Parathyroid adenoma (tissue), 2 donors: ENCODE measurements at regions not wholly inside any gene's neighbourhood (a gene's known extent, or its start where the extent isn't known, plus 50 kb on each side); places are given as distances from the start of the nearest gene placed in this dataset.

Experiments used
- H2AFZ ChIP-seq: fragments of 300-600 bp; sonication (generic); one replicate; pipeline ENCODE4 v1.7.0; 2017; ENCODE audit warnings: antibody characterized with exemption, mild to moderate bottlenecking
- H3K27ac ChIP-seq: fragments of 300-600 bp; sonication (generic); one replicate; pipeline ENCODE4 v1.7.0; 2017
- H3K27me3 ChIP-seq: fragments of 300-600 bp; sonication (generic); one replicate; pipeline ENCODE4 v1.7.0; 2017; ENCODE audit warnings: low read length; ENCODE audit not compliant: control insufficient read depth, insufficient read depth
- H3K36me3 ChIP-seq: fragments of 300-600 bp; sonication (generic); one replicate; pipeline ENCODE4 v1.7.0; 2017; ENCODE audit warnings: low read length; ENCODE audit not compliant: control insufficient read depth, insufficient read depth
- H3K4me1 ChIP-seq: fragments of 300-600 bp; sonication (generic); one replicate; pipeline ENCODE4 v1.7.0; 2017; ENCODE audit warnings: control low read depth
- H3K4me2 ChIP-seq: fragments of 300-600 bp; sonication (generic); one replicate; pipeline ENCODE4 v1.7.0; 2017; ENCODE audit warnings: low read length
- H3K4me3 ChIP-seq: fragments of 300-600 bp; sonication (generic); one replicate; pipeline ENCODE4 v1.7.0; 2017; ENCODE audit warnings: low read depth, low read length
- H3K79me2 ChIP-seq: fragments of 300-600 bp; sonication (generic); one replicate; pipeline ENCODE4 v1.7.0; 2017; ENCODE audit warnings: control low read depth
- H3K9ac ChIP-seq: fragments of 300-600 bp; sonication (generic); one replicate; pipeline ENCODE4 v1.7.0; 2017; ENCODE audit warnings: mild to moderate bottlenecking
- H3K9me3 ChIP-seq: fragments of 300-600 bp; sonication (generic); one replicate; pipeline ENCODE4 v1.7.0; 2017; ENCODE audit warnings: low read length; ENCODE audit not compliant: control insufficient read depth
- CTCF ChIP-seq: fragments of 300-600 bp; sonication (generic); IDR thresholded peaks from one replicate; pipeline ENCODE4 v1.7.0; 2017; ENCODE audit warnings: antibody characterized with exemption, mild to moderate bottlenecking
- donor health status: primary hyperparathyroidism.

GRCh38 chr7:115306586-115306985, 384.7 kb downstream of the MDFIC start:
- no peak overlapping the region for H2AFZ ChIP-seq
- no peak overlapping the region for H3K27ac ChIP-seq
- no peak overlapping the region for H3K4me2 ChIP-seq
- no peak overlapping the region for H3K9ac ChIP-seq
- no peaks in the 10 kb centered on the region for H3K79me2 ChIP-seq
- no peaks in the 10 kb centered on the region for H3K4me1 ChIP-seq
- no peak overlapping the region for H3K4me3 ChIP-seq
- no peaks in the 10 kb centered on the region for H3K27me3 ChIP-seq
- no peak for TF ChIP-seq CTCF
- H3K36me3 ChIP-seq, result no peaks in the 10 kb centered on the region
- no peaks in the 10 kb centered on the region for H3K9me3 ChIP-seq

DNA sequence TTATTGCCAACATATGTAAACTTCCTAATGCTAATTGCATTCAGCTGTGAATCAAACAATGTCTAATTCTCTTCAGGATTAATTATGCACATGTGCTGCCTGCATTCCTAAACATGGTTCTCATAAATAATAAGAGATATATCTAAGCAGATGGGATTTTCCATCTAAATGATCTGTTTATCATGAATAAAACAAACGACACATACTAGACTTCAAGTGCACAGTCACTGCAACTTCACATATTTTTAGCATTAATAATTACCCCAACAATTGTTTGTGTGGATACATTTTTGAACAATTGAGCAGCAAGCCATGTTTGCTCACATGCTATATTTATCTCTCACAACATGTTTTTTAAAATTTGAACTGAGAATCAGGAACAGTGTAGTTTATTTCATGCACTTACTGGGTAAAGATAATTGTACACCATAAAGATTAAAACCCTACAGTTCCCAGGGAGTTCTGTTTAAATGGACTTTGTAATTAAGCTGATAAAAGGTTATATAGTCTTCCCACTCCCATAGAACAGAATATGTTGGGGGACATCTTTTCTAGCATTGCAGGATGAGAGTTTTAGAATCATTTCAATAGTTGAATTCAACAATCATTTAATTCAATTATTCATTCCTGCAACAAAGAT, 378.5 kb downstream of the MDFIC start:
- Histone ChIP-seq H3K9ac (no peak overlapping the region), H3K79me2 (no peaks in the 10 kb centered on the region), H3K4me2 (no peak overlapping the region), H2AFZ (no peak overlapping the region), H3K27me3 (no peaks in the 10 kb centered on the region), H3K4me3 (no peak overlapping the region), H3K9me3 (no peaks in the 10 kb centered on the region), H3K36me3 (no peaks in the 10 kb centered on the region), H3K4me1 (no peaks in the 10 kb centered on the region), H3K27ac (no peak overlapping the region)
- no peak for TF ChIP-seq CTCF

- H2AFZ ChIP-seq, result no peak overlapping the region
- H3K9me3 ChIP-seq, result no peaks in the 10 kb centered on the region
- H3K4me1 ChIP-seq, result no peaks in the 10 kb centered on the region
- no peak overlapping the region for H3K4me2 ChIP-seq
- H3K79me2 ChIP-seq, result no peaks in the 10 kb centered on the region
- TF ChIP-seq CTCF, result no peak
- H3K9ac ChIP-seq, result no peak overlapping the region
- no peaks in the 10 kb centered on the region for H3K27me3 ChIP-seq
- H3K27ac ChIP-seq, result no peak overlapping the region
- no peak overlapping the region for H3K4me3 ChIP-seq
- no peaks in the 10 kb centered on the region for H3K36me3 ChIP-seq
Observed at GRCh38 chr7:115299397-115300037, 377.6 kb downstream of the MDFIC start.

DNA sequence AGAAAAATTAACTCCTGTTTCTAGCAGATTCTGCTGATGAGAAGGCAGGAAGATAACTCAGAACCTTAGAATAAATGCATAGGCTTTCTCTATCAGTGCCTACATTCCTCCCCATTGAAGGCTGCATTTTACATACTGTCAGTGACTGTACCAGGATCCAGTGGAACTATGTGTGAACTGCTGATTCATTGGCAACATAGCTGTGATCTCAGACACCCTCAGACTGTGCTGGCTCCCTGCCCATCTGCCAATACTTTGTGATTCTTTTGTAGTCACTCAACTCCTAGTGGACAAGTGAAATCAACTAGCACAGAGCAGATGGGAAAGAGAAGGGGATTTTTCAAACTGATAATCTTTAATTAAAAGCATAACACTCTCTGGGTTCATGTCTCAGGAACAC, 375.8 kb downstream of the MDFIC start:
- Histone ChIP-seq H2AFZ (no peak overlapping the region), H3K4me2 (no peak overlapping the region), H3K36me3 (no peaks in the 10 kb centered on the region), H3K9me3 (no peaks in the 10 kb centered on the region), H3K79me2 (no peaks in the 10 kb centered on the region), H3K9ac (no peak overlapping the region), H3K27ac (no peak overlapping the region), H3K4me3 (no peak overlapping the region), H3K27me3 (no peaks in the 10 kb centered on the region), H3K4me1 (no peaks in the 10 kb centered on the region)
- TF ChIP-seq CTCF, result no peak
